ENCODE measurements at regions not wholly inside any gene's neighbourhood (a gene's known extent, or its start where the extent isn't known, plus 50 kb on each side); places are given as distances from the start of the nearest gene placed in this dataset.

GRCh38 chr12:24223926-24224325 lies 274.5 kb upstream of the SOX5 start:
- DNase-seq (ENCODE audit: low spot score) = no peak
- CTCF ChIA-PET = interaction anchor here (0.6 kb wide), 1 partner anchor 196 kb away, joined by 3 read pairs; no protein-coding TSS in a partner anchor
- no peak overlapping the region for H3K27ac ChIP-seq
- POLR2A ChIA-PET (ENCODE audit: low non-redundant PET) = no interaction called here
- TF ChIP-seq, protein P1, sequence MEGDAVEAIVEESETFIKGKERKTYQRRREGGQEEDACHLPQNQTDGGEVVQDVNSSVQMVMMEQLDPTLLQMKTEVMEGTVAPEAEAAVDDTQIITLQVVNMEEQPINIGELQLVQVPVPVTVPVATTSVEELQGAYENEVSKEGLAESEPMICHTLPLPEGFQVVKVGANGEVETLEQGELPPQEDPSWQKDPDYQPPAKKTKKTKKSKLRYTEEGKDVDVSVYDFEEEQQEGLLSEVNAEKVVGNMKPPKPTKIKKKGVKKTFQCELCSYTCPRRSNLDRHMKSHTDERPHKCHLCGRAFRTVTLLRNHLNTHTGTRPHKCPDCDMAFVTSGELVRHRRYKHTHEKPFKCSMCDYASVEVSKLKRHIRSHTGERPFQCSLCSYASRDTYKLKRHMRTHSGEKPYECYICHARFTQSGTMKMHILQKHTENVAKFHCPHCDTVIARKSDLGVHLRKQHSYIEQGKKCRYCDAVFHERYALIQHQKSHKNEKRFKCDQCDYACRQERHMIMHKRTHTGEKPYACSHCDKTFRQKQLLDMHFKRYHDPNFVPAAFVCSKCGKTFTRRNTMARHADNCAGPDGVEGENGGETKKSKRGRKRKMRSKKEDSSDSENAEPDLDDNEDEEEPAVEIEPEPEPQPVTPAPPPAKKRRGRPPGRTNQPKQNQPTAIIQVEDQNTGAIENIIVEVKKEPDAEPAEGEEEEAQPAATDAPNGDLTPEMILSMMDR (conservative IDR thresholded peaks at IDR 0.05; ENCODE audit: low read depth) = no peak

DNA sequence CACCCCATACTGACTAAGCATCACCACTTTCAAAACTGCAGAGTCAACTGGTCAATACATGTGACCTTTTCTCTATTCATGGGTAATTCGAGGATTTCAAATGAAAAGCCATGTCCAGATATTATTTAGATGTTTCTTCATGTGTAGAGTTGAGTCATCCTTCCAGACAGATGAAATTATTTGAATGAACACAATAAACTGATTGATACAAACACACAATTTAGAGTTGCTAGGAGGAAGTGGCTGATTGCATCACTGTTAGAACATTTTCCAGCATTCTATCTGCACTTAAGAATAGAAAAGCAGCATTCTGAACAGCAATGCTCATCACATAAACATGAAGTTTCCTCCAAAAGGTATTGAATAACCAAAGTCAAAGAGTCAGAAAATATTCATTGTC lies 273.5 kb upstream of the SOX5 start:
- ChIA-PET CTCF (no interaction called here), POLR2A (ENCODE audit: low non-redundant PET) (no interaction called here)
- H3K27ac ChIP-seq = no peak overlapping the region
- no peak for DNase-seq (ENCODE audit: low spot score)
- TF ChIP-seq, protein P1 (conservative IDR thresholded peaks at IDR 0.05; ENCODE audit: low read depth) = no peak

DNA sequence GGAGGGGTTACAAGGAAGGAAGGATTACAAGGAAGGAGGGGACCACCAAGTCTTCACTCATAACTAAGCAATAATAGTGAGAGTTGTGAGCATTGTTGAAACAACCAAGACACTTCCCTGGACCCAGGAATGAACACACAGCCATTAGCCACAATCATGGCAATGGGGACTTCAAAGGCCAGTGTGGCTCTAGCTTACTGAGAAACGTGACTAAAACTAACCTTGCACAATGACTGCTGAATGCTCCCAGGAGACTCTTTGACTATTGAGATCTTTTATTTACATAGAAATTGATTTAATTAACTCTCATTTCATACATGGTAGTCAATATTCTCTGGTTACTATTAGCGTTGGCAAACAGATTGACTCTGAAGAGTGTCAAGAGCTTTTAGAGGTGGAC lies 263.0 kb upstream of the SOX5 start:
- no peak overlapping the region for H3K27ac ChIP-seq
- POLR2A ChIA-PET (ENCODE audit: low non-redundant PET) = no interaction called here
- TF ChIP-seq, protein P1 (conservative IDR thresholded peaks at IDR 0.05; ENCODE audit: low read depth) = no peak
- CTCF ChIA-PET = no interaction called here
- DNase-seq (ENCODE audit: low spot score) = no peak

DNA sequence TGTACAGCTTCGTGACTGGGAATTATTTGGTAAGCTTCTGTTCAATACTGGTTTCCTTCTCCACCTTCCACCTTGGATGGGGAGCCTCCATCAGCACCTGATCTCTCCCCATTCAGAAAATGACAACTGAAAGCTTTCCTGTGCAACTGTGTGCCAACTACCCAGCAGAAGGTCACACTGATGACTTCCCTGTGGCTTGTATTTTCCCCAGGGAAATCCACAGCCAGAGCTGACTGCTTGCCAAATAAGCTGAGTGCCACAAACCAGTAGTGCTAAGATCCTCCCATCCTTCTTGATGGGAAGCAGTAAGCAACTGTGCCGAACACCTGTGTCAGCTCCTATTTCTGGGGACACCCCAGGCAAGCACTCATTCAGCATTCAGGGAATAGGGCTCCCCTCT lies 257.2 kb upstream of the SOX5 start:
- no peak overlapping the region for H3K27ac ChIP-seq
- ChIA-PET CTCF (no interaction called here), POLR2A (ENCODE audit: low non-redundant PET) (no interaction called here)
- DNase-seq (ENCODE audit: low spot score) = no peak
- TF ChIP-seq, protein P1 (conservative IDR thresholded peaks at IDR 0.05; ENCODE audit: low read depth) = no peak

DNA sequence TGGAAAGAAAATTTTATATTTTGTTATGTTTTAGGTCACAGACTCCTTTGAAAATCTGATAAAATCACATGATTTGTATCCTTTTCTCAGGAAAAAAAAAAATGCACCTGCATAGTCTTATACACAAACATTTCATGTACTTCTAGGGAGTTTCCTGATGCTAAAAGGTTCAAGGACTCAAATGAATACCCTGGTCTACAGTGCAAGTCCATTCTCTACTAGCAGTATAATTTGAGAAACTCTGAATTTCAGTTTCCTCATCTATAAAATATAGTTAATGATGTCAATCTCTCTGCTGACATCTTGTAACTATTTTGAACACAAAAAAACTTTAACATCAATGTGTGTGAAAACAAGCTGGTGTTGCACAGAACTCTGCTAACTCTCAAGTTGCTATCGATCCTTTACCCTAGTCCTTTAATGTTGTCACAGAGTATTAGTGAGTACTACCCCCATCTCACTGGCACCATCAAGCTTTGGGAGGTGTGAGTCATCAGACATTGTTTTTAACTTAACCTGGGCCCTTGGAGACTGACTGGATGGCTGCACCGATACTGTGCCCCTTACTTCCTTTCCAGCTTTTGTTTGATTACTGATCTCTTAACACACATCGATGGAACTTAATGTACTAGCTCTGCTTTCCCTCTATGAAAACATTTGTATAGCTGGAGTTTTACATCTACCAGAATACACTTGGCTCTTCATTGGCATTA lies 251.9 kb upstream of the SOX5 start:
- ChIA-PET POLR2A (ENCODE audit: low non-redundant PET) (no interaction called here), CTCF (no interaction called here)
- TF ChIP-seq, protein P1 (conservative IDR thresholded peaks at IDR 0.05; ENCODE audit: low read depth) = no peak
- H3K27ac ChIP-seq = no peak overlapping the region
- DNase-seq (ENCODE audit: low spot score) = no peak

DNA sequence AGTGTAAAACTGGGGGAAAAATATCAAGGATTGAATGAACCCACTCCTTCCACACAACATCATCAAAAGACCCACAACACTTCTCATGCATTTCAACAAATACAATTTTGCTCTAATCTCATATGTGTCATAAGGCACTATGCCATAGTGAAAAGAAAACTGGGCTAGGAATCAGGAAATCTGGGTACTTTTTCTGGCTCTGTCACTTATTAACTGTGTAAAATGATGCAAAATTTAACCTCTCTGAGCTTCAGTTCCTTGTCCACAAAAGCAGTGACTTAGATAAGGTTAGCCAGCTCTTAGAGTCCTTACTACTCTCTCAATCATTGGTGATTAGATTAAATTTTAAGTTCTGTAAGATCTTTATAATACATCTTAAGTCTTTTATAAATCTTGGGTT lies 250.5 kb upstream of the SOX5 start:
- no peak overlapping the region for H3K27ac ChIP-seq
- DNase-seq (ENCODE audit: low spot score) = no peak
- ChIA-PET CTCF (no interaction called here), POLR2A (ENCODE audit: low non-redundant PET) (no interaction called here)
- TF ChIP-seq, protein P1 (conservative IDR thresholded peaks at IDR 0.05; ENCODE audit: low read depth) = no peak
